Gastroesophageal sphincter (tissue), 4 donors: ENCODE measurements at regions not wholly inside any gene's neighbourhood (a gene's known extent, or its start where the extent isn't known, plus 50 kb on each side); places are given as distances from the start of the nearest gene placed in this dataset.

Source experiments
- ATAC-seq: fragments of 150-250 bp; one replicate; pipeline ENCODE4 v1.9.1; 2016; ENCODE audit warnings: mild to moderate bottlenecking, moderate library complexity
- H3K27ac ChIP-seq, 4 donors: fragments of 200-600 bp; sonication (generic) in 3 of 4; 1 replicate in 3 of 4; 2 replicates in 1 of 4; pipeline ENCODE4 v1.5.1; 2016 to 2019
- H3K27me3 ChIP-seq: fragments of 200-600 bp; sonication (generic); one replicate; pipeline ENCODE4 v1.5.1; 2019
- H3K36me3 ChIP-seq, 2 donors: fragments of 200-600 bp; sonication (generic); one replicate each; pipeline ENCODE4 v1.5.1; 2019; ENCODE audit warnings: control low read depth in 1 of 2
- H3K4me1 ChIP-seq, 3 donors: fragments of 200-600 bp; sonication (generic); 1 replicate in 2 of 3; 2 replicates in 1 of 3; pipeline ENCODE4 v1.5.1; 2016 to 2019; ENCODE audit warnings: control low read depth in 2 of 3
- H3K4me3 ChIP-seq, 2 donors: fragments of 200-600 bp; sonication (generic); one replicate each; pipeline ENCODE4 v1.5.1; 2019; ENCODE audit warnings: mild to moderate bottlenecking in 1 of 2, moderate library complexity in 1 of 2
- H3K9me3 ChIP-seq, 3 donors: fragments of 200-600 bp; sonication (generic); one replicate each; pipeline ENCODE4 v1.5.1; 2017 to 2019; ENCODE audit warnings: control low read depth in 2 of 3
- CTCF ChIP-seq, 4 experiments: fragments of 200-600 bp in 2 of 4; fragments of 450-650 bp in 2 of 4; sonication (generic) in 1 of 4; IDR thresholded peaks; one replicate each; pipeline ENCODE4 v1.5.1; 2017 to 2019; ENCODE audit warnings: antibody characterized with exemption in 4 of 4, mild to moderate bottlenecking in 2 of 4, moderate library complexity in 2 of 4
- EP300 ChIP-seq: sonication (generic); formaldehyde crosslinking; IDR thresholded peaks from one replicate; pipeline ENCODE4 v1.6.1; 2017; ENCODE audit warnings: antibody characterized with exemption, mild to moderate bottlenecking
- POLR2A ChIP-seq, 2 donors: fragments of 450-650 bp; IDR thresholded peaks; one replicate each; pipeline ENCODE4 v1.6.1; 2017; ENCODE audit warnings: antibody characterized with exemption in 2 of 2, mild to moderate bottlenecking in 2 of 2, moderate library complexity in 1 of 2
- POLR2AphosphoS5 ChIP-seq: sonication (generic); formaldehyde crosslinking; IDR thresholded peaks from one replicate; pipeline ENCODE4 v1.6.1; 2017; ENCODE audit warnings: antibody characterized with exemption
- WGBS, 2 donors: methylation state at CpG; one replicate each; pipeline ENCODE4 v1.1.5; 2018; ENCODE audit warnings: low coverage in 1 of 2; 5-methylcytosine and 5-hydroxymethylcytosine counted together

- Histone ChIP-seq H3K4me3 (no peak overlapping the region), H3K36me3 (no peaks in the 10 kb centered on the region), H3K4me1 (no peaks in the 10 kb centered on the region), H3K27ac (no peak overlapping the region), H3K9me3 (no peaks in the 10 kb centered on the region), H3K27me3 (no peaks in the 10 kb centered on the region)
- 34 to 47% methylated on average over 3 to 4 of the region's 4 CpGs for WGBS, 2 donors
- no peak for TF ChIP-seq POLR2AphosphoS5
- no peak for TF ChIP-seq POLR2A (IDR thresholded peaks at IDR 0.05)
- TF ChIP-seq EP300: no peak
- no peak for TF ChIP-seq CTCF (IDR thresholded peaks at IDR 0.05)
- no peak for ATAC-seq
Observed at GRCh38 chr4:180798036-180798577, 1445.1 kb upstream of the TENM3 start.

GRCh38 chr4:180799798-180800197 lies 1443.4 kb upstream of the TENM3 start:
- TF ChIP-seq POLR2A (IDR thresholded peaks at IDR 0.05) (no peak), CTCF (IDR thresholded peaks at IDR 0.05) (no peak), POLR2AphosphoS5 (no peak), EP300 (no peak)
- Histone ChIP-seq H3K27ac (no peak overlapping the region), H3K9me3 (no peaks in the 10 kb centered on the region), H3K4me1 (no peaks in the 10 kb centered on the region), H3K27me3 (no peaks in the 10 kb centered on the region), H3K4me3 (no peak overlapping the region), H3K36me3 (no peaks in the 10 kb centered on the region)
- WGBS, 2 donors: 21 to 30% methylated on average over 5 of the region's 5 CpGs
- no peak for ATAC-seq

- Histone ChIP-seq H3K27me3 (no peaks in the 10 kb centered on the region), H3K4me3 (no peak overlapping the region), H3K4me1 (no peaks in the 10 kb centered on the region), H3K36me3 (no peaks in the 10 kb centered on the region), H3K9me3 (no peaks in the 10 kb centered on the region), H3K27ac (no peak overlapping the region)
- TF ChIP-seq EP300: no peak
- TF ChIP-seq POLR2A (IDR thresholded peaks at IDR 0.05): no peak
- TF ChIP-seq POLR2AphosphoS5: no peak
- no peak for TF ChIP-seq CTCF (IDR thresholded peaks at IDR 0.05)
- ATAC-seq: no peak
- WGBS, 2 donors: 77% methylated on average over 4 of the region's 4 CpGs
Observed at GRCh38 chr4:180805101-180805500, 1438.1 kb upstream of the TENM3 start.

GRCh38 chr4:180808862-180809261 lies 1434.3 kb upstream of the TENM3 start:
- TF ChIP-seq POLR2AphosphoS5 (no peak), EP300 (no peak), CTCF (IDR thresholded peaks at IDR 0.05) (no peak), POLR2A (IDR thresholded peaks at IDR 0.05) (no peak)
- Histone ChIP-seq H3K27ac (no peak overlapping the region), H3K4me1 (no peaks in the 10 kb centered on the region), H3K9me3 (no peaks in the 10 kb centered on the region), H3K27me3 (no peaks in the 10 kb centered on the region), H3K4me3 (no peak overlapping the region), H3K36me3 (no peaks in the 10 kb centered on the region)
- 53 to 67% methylated on average over 2 of the region's 2 CpGs for WGBS, 2 donors
- ATAC-seq: no peak

- no peak for ATAC-seq
- Histone ChIP-seq H3K27ac (no peak overlapping the region), H3K4me3 (no peak overlapping the region), H3K4me1 (no peaks in the 10 kb centered on the region), H3K36me3 (no peaks in the 10 kb centered on the region), H3K27me3 (no peaks in the 10 kb centered on the region), H3K9me3 (no peaks in the 10 kb centered on the region)
- TF ChIP-seq CTCF (IDR thresholded peaks at IDR 0.05) (no peak), EP300 (no peak), POLR2AphosphoS5 (no peak), POLR2A (IDR thresholded peaks at IDR 0.05) (no peak)
- WGBS, 2 donors: 61 to 80% methylated on average over 4 of the region's 4 CpGs
Observed at GRCh38 chr4:180809439-180809838, 1433.8 kb upstream of the TENM3 start.
